HG02938 (cell line): ENCODE measurements at regions not wholly inside any gene's neighbourhood (a gene's known extent, or its start where the extent isn't known, plus 50 kb on each side); places are given as distances from the start of the nearest gene placed in this dataset.
"Not testable (repeated sequence)": the region's sequence is repeated elsewhere in the genome, so short reads cannot be mapped to it uniquely, and the experiment has no call there.

Experiments
- ATAC-seq: cut with Tn5 transposase; IDR thresholded peaks from one replicate; pipeline ENCODE4 v1.9.1; 2021; ENCODE audit warnings: mild to moderate bottlenecking, moderate library complexity; ENCODE audit not compliant: unreplicated experiment

DNA sequence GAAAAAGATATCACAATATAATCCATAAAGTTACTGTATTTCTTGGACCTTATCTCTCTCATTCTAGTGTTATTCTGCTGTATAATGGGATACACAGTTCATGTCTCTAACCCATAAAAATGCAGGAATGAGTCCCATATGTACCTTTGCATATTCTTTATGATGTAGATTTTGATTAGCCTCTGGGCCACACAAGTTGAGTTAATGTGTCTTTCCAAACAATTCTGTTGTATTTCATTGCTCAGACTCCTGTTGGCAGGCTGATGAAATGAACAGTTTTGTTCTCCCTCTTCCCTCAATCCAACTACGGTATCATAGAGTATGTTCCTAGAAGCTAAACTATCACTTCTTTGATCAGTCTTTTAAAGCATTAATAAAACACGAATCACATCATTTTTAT, 113.2 kb upstream of the SATB2 start:
- no peak for ATAC-seq

DNA sequence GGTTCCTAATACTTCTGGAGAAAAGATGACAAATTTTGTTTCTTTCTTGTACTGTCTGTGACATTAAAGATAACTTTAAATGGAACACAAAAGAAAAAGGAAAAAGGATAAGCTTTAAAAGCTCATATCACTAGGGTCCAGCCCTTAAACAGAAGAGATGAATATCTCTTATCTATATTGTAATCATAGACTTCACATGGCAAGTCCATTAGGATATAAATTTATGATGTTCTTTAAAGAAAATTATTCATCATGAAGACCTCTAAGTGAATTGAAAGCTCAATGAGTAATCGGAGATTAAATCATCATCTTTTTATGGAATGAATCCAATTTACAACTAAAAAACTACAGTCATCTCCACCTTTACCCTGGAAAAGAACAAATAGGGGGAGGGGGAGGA, 111.6 kb upstream of the SATB2 start:
- no peak for ATAC-seq

DNA sequence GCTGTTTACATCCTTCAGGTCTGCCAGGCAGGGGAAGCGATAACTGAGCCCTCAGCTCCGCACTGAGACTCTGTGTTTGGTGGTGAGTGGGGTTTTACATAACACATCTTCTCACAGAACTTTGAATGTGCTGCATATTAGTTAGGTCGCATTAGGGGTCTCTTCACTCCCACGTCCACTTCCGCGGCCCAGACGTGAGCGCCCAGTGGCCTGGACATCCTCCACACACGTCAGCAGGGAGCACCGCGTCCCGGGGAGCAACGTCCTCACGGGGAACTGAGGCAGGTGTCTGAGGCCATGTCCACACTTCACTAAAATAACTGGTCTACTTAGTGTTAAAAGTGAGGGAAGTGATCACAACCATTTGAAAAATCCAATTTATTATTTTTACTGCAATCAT, 100.4 kb upstream of the SATB2 start:
- no peak for ATAC-seq

DNA sequence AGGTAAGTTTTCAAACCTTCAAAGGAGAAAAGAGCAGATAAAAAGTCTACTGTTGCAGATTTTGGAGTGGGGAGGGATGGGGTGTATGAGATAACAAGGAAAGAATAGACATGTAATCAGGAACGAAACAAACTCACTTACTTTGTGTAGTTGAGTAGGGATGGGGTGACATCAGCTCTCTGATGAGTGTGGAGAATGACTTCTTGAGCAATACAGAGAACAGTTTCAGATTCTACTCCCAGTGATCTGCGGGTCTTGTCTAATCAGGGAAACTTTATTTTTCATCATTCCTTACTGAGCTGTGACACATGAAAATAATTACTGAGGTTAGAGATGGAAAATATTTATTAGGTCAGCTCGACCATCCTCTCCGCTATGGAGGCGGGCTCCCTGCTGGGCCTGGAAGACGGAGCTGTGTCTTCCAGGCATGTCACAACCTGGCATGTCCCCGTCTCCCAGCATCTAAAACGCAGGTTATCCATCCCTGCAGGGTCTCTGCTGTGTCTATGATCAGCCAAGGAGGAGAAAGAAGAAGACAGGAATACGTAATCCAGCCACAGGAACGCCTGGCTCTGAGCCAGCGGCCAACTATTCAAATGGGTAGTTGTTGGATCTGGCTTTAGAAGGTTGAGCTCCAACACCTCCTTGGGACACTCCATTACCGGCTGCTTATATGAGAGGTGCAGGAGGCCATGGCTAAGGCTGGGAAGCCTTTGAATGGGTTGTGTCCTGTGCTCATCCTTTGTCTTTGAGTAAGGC, 99.0 kb upstream of the SATB2 start:
- ATAC-seq: no peak

DNA sequence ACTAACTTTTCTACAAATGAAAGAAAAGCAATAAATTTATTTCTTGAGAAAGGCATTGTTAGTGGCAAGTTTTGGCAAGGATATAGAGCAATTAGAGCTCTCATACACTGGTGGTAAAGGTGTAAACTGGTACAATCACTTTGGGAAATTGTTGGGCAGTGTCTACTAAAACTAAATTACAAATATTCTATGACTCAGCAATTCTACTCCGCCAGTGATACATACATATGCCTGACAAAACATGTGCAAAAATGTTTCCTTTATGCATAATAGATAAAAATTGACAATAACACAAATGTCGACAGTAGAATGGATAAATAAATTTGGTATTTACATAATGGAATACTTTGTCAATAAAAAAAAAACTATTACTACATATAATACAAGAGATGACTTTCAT, 96.3 kb upstream of the SATB2 start:
- no peak for ATAC-seq

DNA sequence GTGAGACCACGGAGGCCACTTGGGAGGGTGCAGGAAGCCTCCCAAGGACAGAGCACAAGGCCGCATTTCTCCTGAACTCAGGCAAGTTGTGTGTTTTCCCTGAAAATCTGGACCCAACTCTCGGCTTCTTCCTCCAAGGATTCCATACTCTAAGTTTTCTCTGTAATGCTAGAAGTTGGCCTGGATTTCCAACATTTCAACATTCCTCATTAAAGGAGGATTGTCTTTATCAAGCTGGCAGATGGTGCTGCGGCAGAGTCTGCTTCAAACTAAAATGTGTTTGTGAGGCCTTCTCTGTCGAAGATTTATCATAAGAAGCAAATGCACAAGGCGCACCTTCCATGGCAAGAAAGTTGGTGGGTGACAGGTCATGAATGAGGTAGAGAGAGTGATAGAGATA, 94.4 kb upstream of the SATB2 start:
- no peak for ATAC-seq

DNA sequence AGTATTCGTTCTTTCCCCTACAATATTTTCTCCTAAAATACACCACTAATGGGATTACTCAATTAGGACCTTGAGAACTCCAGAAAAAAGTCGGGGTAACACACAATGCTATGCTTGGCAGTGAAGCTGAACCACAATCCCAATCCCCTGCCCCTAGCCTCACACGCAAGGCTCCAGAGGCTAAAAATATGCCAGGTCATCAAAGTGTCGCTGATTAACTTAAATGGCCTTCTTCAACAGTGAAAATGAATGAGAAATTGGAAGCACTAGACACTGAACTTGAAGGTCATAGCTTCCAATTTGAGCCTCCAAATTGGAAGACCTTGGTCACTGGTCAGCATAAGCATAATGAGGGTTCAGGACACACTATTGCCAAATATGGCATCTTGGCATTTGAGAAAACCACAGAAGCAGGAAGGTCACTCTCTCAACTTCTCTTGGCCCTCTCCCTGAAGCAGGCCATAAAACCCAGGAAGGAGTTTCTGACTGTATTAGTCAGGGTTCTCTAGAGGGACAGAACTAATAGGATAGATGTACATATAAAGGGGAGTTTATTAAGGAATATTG, 86.0 kb upstream of the SATB2 start:
- no peak for ATAC-seq

DNA sequence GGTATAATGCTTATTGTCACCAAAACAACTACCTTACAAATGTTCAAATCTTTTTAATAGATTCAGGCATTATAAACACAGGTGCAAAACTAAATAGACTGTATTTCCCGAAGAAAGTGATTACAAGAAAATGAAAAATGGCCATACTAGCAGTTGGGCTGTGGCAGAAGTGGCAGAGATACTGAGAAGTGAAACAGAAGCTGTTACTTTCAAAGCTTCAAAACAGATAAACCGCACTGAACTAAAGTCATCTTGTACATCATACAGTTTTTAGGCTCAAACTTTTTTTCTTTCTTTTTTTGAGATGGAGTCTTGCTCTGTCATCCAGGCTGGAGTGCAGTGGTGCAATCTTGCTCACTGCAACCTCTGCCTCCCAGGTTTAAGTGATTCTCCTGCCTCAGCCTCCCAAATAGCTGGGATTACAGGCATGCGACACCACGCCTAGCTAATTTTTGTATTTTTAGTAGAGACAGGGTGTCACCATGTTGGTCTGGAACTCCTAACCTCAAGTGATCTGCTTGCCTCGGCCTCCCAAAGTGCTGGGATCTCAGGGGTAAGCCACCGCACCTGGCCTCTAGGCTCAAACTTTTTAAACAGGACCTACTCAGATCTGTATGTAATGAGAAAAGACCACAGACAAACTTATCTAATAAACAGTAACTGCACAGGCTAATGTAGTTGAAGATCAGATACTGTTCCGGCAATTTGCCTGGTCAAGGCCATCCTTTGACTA, 77.9 kb upstream of the SATB2 start:
- no peak for ATAC-seq

DNA sequence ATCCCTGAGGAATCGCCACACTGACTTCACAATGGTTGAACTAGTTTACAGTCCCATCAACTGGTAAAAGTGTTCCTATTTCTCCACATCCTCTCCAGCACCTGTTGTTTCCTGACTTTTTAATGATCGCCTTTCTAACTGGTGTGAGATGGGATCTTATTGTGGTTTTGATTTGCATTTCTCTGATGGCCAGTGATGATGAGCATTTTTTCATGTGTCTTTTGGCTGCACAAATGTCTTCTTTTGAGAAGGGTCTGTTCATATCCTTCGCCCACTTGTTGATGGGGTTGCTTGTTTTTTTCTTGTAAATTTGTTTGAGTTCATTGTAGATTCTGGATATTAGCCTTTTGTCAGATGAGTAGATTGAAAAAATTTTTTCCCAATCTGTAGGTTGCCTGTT, 76.1 kb upstream of the SATB2 start:
- ATAC-seq: not testable (repeated sequence)

DNA sequence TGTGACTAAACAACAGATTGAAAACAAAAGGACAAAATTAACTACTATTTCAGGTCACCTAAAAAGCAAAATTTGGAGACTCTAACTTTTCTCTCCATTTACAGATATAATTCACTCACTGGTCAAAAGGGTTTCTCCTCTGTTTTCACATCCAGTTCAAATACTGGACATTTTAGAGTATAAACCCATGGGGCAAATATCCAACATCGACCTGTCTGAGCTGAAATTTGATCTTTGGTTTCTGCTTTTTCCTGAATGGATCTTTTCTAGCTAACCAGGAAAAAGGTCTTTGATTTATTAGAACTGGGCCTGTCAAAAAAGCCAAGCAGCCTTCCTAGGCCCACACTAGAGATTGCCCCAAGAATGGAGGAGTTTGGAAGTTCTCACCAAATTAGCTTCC, 69.3 kb upstream of the SATB2 start:
- ATAC-seq: no peak

DNA sequence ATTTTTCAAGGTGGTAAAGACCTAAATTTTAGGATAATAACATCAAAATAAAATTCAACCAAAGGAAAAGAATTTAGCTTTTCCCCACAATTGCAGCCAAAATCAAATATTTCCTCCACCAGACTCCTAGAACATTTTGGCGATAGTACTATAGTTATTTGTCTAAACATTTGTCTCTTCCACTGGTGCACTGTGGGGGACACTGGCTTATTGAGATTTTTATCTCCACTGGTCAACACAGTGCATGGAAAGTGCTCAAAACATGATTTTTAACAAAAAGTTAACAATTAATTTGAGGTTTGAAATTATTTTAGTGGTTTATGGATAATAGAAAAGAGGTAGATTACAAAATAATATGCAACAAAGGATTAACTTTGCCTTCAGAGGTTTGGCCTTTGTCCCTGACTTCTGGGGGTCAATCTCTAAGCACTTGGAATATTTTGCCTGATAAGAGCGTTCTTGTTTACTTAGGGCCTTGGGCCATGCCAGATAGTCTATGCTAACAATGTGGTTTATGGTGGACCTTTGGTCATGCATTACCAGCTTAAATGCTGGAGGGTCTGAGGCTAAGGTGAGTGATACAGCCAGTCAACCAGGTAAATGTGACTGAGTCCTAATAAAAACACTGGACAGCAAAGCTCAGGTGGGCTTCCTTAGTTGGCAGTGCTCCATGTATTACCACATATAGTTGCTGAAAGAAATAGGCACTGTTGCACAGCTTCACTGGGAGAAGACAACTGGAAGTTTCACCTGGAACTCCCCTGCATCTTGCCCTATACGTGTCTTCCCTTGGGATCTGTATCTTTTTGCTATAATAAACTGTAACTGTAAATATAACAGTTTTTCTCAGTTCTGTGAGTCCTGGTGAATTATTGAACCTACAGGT, 67.2 kb upstream of the SATB2 start:
- ATAC-seq: no peak

DNA sequence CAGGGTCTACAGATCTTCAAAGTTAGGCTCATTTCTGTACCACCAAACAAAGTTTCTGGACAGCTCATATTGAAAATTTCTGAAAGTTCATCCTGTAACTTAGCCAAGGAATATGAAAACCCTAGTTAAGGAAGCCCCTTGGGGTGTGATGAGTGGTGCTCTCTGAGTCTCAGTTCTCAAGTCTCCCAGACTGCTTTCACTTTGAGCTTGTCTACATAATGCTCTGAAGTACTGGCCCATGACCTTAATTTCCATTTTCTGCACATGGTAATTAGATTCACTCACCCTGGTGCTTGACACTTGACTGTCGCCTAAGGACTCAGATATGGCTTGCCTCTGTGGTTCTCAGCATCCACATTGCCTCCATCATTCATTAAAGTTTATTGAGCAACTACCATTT, 51.7 kb upstream of the SATB2 start:
- peak; percentile 84 for ATAC-seq
